ENCODE measurements at regions not wholly inside any gene's neighbourhood (a gene's known extent, or its start where the extent isn't known, plus 50 kb on each side); places are given as distances from the start of the nearest gene placed in this dataset.
A peak's percentile ranks its signal among the peaks of the same experiment; 100 is the strongest.

- Mint-ChIP-seq H3K27me3 (ENCODE audit: unreplicated experiment) (no peaks in the 10 kb centered on the region), H3K27ac (ENCODE audit: unreplicated experiment) (no peak overlapping the region), H3K36me3 (ENCODE audit: insufficient read depth, unreplicated experiment) (no peaks in the 10 kb centered on the region), H3K4me3 (ENCODE audit: low read depth, unreplicated experiment) (no peak overlapping the region), H3K9me3 (ENCODE audit: low read depth, unreplicated experiment) (peaks cover 5% of the 10 kb centered on the region), H3K4me1 (ENCODE audit: low read depth, unreplicated experiment) (no peaks in the 10 kb centered on the region)
- BruUV-seq (replicated peaks) = no TSS peak
- TF ChIP-seq CTCF (IDR thresholded peaks at IDR 0.05; ENCODE audit: unreplicated experiment) = peak; percentile 37
- intact Hi-C loops (cut with micrococcal nuclease; ENCODE audit: unreplicated experiment) = loop anchor here (5.0 to 10.0 kb wide), 2 partner anchors 1331 to 1414 kb away; no protein-coding TSS in a partner anchor
- CTCF ChIA-PET = interaction anchor here (1.0 kb wide), 1 partner anchor 77 kb away, joined by 3 read pairs; no protein-coding TSS in a partner anchor
- DNase-seq = peak; percentile 40
Observed at GRCh38 chr2:35428548-35428947, 927.0 kb upstream of the CRIM1 start.

GRCh38 chr2:35421485-35421884, 934.1 kb upstream of the CRIM1 start:
- no TSS peak for BruUV-seq (replicated peaks)
- no peaks in the 10 kb centered on the region for H3K27me3 Mint-ChIP-seq (ENCODE audit: unreplicated experiment)
- no peak for DNase-seq
- no peak overlapping the region for H3K4me3 Mint-ChIP-seq (ENCODE audit: low read depth, unreplicated experiment)
- intact Hi-C loops (cut with micrococcal nuclease; ENCODE audit: unreplicated experiment) = loop anchor here (10.0 kb wide), 1 partner anchor 1407 kb away; no protein-coding TSS in a partner anchor
- no peak overlapping the region for H3K27ac Mint-ChIP-seq (ENCODE audit: unreplicated experiment)
- CTCF ChIA-PET = no interaction called here
- H3K9me3 Mint-ChIP-seq (ENCODE audit: low read depth, unreplicated experiment) = peaks cover 5% of the 10 kb centered on the region
- no peak for TF ChIP-seq CTCF (IDR thresholded peaks at IDR 0.05; ENCODE audit: unreplicated experiment)
- H3K36me3 Mint-ChIP-seq (ENCODE audit: insufficient read depth, unreplicated experiment) = no peaks in the 10 kb centered on the region
- no peaks in the 10 kb centered on the region for H3K4me1 Mint-ChIP-seq (ENCODE audit: low read depth, unreplicated experiment)

GRCh38 chr2:35417293-35417692, 938.3 kb upstream of the CRIM1 start:
- no peak overlapping the region for H3K27ac Mint-ChIP-seq (ENCODE audit: unreplicated experiment)
- CTCF ChIA-PET = no interaction called here
- intact Hi-C loops (cut with micrococcal nuclease; ENCODE audit: unreplicated experiment) = no loop called here

GRCh38 chr2:35416391-35417140, 939.0 kb upstream of the CRIM1 start:
- BruUV-seq (replicated peaks) = no TSS peak
- DNase-seq = no peak
- no peak overlapping the region for H3K27ac Mint-ChIP-seq (ENCODE audit: unreplicated experiment)
- CTCF ChIA-PET = no interaction called here
- H3K4me1 Mint-ChIP-seq (ENCODE audit: low read depth, unreplicated experiment) = no peaks in the 10 kb centered on the region
- TF ChIP-seq CTCF (IDR thresholded peaks at IDR 0.05; ENCODE audit: unreplicated experiment) = no peak
- H3K36me3 Mint-ChIP-seq (ENCODE audit: insufficient read depth, unreplicated experiment) = no peaks in the 10 kb centered on the region
- intact Hi-C loops (cut with micrococcal nuclease; ENCODE audit: unreplicated experiment) = no loop called here
- peaks cover 5% of the 10 kb centered on the region for H3K9me3 Mint-ChIP-seq (ENCODE audit: low read depth, unreplicated experiment)
- no peak overlapping the region for H3K4me3 Mint-ChIP-seq (ENCODE audit: low read depth, unreplicated experiment)
- no peaks in the 10 kb centered on the region for H3K27me3 Mint-ChIP-seq (ENCODE audit: unreplicated experiment)

More at GRCh38 chr2:35417293-35417692, 938.3 kb upstream of the CRIM1 start:
- no peaks in the 10 kb centered on the region for H3K36me3 Mint-ChIP-seq (ENCODE audit: insufficient read depth, unreplicated experiment)
- no peak for DNase-seq
- no peaks in the 10 kb centered on the region for H3K27me3 Mint-ChIP-seq (ENCODE audit: unreplicated experiment)
- H3K9me3 Mint-ChIP-seq (ENCODE audit: low read depth, unreplicated experiment) = peaks cover 5% of the 10 kb centered on the region
- TF ChIP-seq CTCF (IDR thresholded peaks at IDR 0.05; ENCODE audit: unreplicated experiment) = no peak
- no peaks in the 10 kb centered on the region for H3K4me1 Mint-ChIP-seq (ENCODE audit: low read depth, unreplicated experiment)
- BruUV-seq (replicated peaks) = no TSS peak
- H3K4me3 Mint-ChIP-seq (ENCODE audit: low read depth, unreplicated experiment) = no peak overlapping the region
